ENCODE measurements at regions not wholly inside any gene's neighbourhood (a gene's known extent, or its start where the extent isn't known, plus 50 kb on each side); places are given as distances from the start of the nearest gene placed in this dataset.

GRCh38 chr11:104665641-104666040, 232.6 kb downstream of the CASP12 start:
- no peaks in the 10 kb centered on the region for H3K9me3 ChIP-seq
- no peak for DNase-seq
- 44 to 62% methylated on average over 3 of the region's 3 CpGs for WGBS, 2 donors
- no peaks in the 10 kb centered on the region for H3K27me3 ChIP-seq
- TF ChIP-seq, protein P1, sequence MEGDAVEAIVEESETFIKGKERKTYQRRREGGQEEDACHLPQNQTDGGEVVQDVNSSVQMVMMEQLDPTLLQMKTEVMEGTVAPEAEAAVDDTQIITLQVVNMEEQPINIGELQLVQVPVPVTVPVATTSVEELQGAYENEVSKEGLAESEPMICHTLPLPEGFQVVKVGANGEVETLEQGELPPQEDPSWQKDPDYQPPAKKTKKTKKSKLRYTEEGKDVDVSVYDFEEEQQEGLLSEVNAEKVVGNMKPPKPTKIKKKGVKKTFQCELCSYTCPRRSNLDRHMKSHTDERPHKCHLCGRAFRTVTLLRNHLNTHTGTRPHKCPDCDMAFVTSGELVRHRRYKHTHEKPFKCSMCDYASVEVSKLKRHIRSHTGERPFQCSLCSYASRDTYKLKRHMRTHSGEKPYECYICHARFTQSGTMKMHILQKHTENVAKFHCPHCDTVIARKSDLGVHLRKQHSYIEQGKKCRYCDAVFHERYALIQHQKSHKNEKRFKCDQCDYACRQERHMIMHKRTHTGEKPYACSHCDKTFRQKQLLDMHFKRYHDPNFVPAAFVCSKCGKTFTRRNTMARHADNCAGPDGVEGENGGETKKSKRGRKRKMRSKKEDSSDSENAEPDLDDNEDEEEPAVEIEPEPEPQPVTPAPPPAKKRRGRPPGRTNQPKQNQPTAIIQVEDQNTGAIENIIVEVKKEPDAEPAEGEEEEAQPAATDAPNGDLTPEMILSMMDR (IDR thresholded peaks at IDR 0.05): no peak
- no peak for TF ChIP-seq POLR2A (IDR thresholded peaks at IDR 0.05)
- peaks cover 0 to 8% (median 0%) of the 10 kb centered on the region in 3 donors for H3K4me1 ChIP-seq
- no peaks in the 10 kb centered on the region for H3K36me3 ChIP-seq
- no peak overlapping the region for H3K27ac ChIP-seq
- H3K4me3 ChIP-seq: no peak overlapping the region
- intact Hi-C loops (cut with DNase I): no loop called here

DNA sequence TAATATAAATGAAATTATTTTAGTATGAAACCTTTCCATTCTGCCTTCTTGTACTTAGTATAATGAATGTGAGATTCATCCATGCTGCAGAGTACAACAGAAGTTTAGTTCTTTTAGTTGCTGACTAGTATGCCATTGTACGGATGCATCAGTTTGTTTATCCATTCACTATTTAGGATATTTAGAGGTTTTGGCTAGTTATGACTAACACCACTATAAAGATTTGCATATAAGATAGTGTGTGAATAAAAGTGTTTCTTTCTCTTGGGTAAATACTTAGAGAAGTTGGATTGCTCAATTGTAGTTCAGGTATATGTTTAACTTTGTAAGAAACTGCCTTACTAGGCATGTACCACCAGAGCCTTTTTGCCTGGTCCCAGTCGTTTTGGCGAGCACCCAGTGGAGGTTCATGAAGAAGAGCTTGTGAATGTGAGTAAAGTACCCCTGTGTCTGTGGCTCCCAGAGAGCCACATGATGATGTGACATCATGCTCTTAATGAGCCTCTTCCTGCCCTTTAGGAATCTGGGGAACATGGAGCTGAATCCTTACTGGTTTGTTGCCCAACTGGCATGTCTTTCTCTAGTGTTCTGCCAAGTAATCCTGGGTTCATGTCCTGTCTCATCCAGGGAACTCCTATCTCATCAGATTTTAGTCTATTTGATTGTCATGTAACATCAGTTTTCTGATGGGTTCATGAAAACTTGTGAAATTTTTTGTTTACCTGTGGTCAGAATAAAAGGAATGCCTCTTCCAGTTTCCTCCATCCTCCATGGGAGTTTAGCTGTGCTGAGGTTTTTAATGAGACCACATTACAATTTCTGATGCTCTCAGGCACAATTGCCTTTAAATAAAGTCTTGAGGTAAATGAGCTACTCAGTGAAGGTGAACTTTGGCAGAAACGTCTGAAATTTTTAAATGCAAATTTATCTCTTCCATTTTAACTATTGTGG, 234.8 kb downstream of the CASP12 start:
- WGBS, 2 donors: 84 to 86% methylated on average over 4 of the region's 4 CpGs
- no peak overlapping the region for H3K27ac ChIP-seq
- H3K27me3 ChIP-seq: no peaks in the 10 kb centered on the region
- intact Hi-C loops (cut with DNase I): no loop called here
- H3K4me3 ChIP-seq: no peak overlapping the region
- no peaks in the 10 kb centered on the region for H3K4me1 ChIP-seq
- no peak for DNase-seq
- TF ChIP-seq, protein P1 (IDR thresholded peaks at IDR 0.05): no peak
- TF ChIP-seq POLR2A (IDR thresholded peaks at IDR 0.05): no peak
- H3K9me3 ChIP-seq: no peaks in the 10 kb centered on the region
- no peaks in the 10 kb centered on the region for H3K36me3 ChIP-seq

- intact Hi-C loops (cut with DNase I): no loop called here
- 84 to 95% methylated on average over 1 of the region's 1 CpG for WGBS, 2 donors
Observed at GRCh38 chr11:104661901-104662300, 236.4 kb downstream of the CASP12 start.

GRCh38 chr11:104661471-104661870, 236.8 kb downstream of the CASP12 start:
- 68 to 76% methylated on average over 5 of the region's 5 CpGs for WGBS, 2 donors
- intact Hi-C loops (cut with DNase I): no loop called here
- no peak for DNase-seq
- Histone ChIP-seq H3K4me3 (no peak overlapping the region), H3K27ac (no peak overlapping the region), H3K4me1 (no peaks in the 10 kb centered on the region), H3K36me3 (no peaks in the 10 kb centered on the region), H3K9me3 (no peaks in the 10 kb centered on the region), H3K27me3 (no peaks in the 10 kb centered on the region)
- TF ChIP-seq POLR2A (IDR thresholded peaks at IDR 0.05): no peak
- TF ChIP-seq, protein P1 (IDR thresholded peaks at IDR 0.05): no peak

More at GRCh38 chr11:104661901-104662300, 236.4 kb downstream of the CASP12 start:
- Histone ChIP-seq H3K4me3 (no peak overlapping the region), H3K9me3 (no peaks in the 10 kb centered on the region), H3K36me3 (no peaks in the 10 kb centered on the region), H3K4me1 (no peaks in the 10 kb centered on the region), H3K27ac (no peak overlapping the region), H3K27me3 (no peaks in the 10 kb centered on the region)
- no peak for TF ChIP-seq POLR2A (IDR thresholded peaks at IDR 0.05)
- TF ChIP-seq, protein P1 (IDR thresholded peaks at IDR 0.05): no peak
- DNase-seq: no peak

DNA sequence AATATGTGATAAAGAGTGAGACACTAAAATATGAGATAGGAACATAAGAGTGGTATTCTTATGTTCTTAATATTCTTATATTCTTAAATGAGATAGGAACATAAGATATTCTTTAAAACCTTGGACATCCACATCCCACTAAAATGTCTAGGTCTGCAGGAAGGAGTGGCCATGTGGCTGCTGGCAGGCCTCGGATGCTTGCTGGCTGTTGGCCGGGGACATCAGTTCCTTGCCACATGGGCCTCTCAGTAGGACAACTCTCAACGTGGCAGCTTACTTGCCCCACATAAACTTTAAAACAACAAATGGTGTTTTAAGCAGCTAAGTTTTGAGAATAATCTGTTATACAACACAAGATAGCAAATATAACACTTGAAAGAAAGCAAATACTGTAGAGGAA, 240.1 kb downstream of the CASP12 start:
- WGBS, 2 donors: 82 to 92% methylated on average over 3 of the region's 3 CpGs
- H3K4me1 ChIP-seq: peaks cover 0 to 6% (median 0%) of the 10 kb centered on the region in 3 donors
- no peaks in the 10 kb centered on the region for H3K27me3 ChIP-seq
- no peaks in the 10 kb centered on the region for H3K36me3 ChIP-seq
- intact Hi-C loops (cut with DNase I): no loop called here
- no peak for TF ChIP-seq POLR2A (IDR thresholded peaks at IDR 0.05)
- TF ChIP-seq, protein P1 (IDR thresholded peaks at IDR 0.05): no peak
- H3K4me3 ChIP-seq: no peak overlapping the region
- DNase-seq: no peak
- no peak overlapping the region for H3K27ac ChIP-seq
- H3K9me3 ChIP-seq: no peaks in the 10 kb centered on the region
